Left hindlimb (tissue), 1 donor: ENCODE measurements at regions not wholly inside any gene's neighbourhood (a gene's known extent, or its start where the extent isn't known, plus 50 kb on each side); places are given as distances from the start of the nearest gene placed in this dataset.
"Not testable (repeated sequence)": the region's sequence is repeated elsewhere in the genome, so short reads cannot be mapped to it uniquely, and the experiment has no call there.

Source experiments
- DNase-seq: peaks from one replicate; pipeline ENCODE4 v3.0.0-alpha.2; 2018

GRCh38 chr2:212766921-212767320 lies 228.3 kb upstream of the ERBB4 start:
- no peak for DNase-seq

- no peak for DNase-seq
Measured at GRCh38 chr2:212752730-212753351, 214.2 kb upstream of the ERBB4 start.

- no peak for DNase-seq
Measured at GRCh38 chr2:212745359-212745758, 206.8 kb upstream of the ERBB4 start.

- no peak for DNase-seq
Measured at GRCh38 chr2:212737392-212738172, 199.0 kb upstream of the ERBB4 start.

GRCh38 chr2:212736385-212736726 lies 197.8 kb upstream of the ERBB4 start:
- DNase-seq, result no peak

- DNase-seq, result no peak
Measured at GRCh38 chr2:212733273-212733672, 194.7 kb upstream of the ERBB4 start.

GRCh38 chr2:212732860-212733259 lies 194.3 kb upstream of the ERBB4 start:
- DNase-seq, result no peak

- no peak for DNase-seq
Measured at GRCh38 chr2:212730994-212731393, 192.4 kb upstream of the ERBB4 start.

GRCh38 chr2:212728717-212729116 lies 190.1 kb upstream of the ERBB4 start:
- DNase-seq, result no peak

- no peak for DNase-seq
Measured at GRCh38 chr2:212727751-212728150, 189.1 kb upstream of the ERBB4 start.

- no peak for DNase-seq
Measured at GRCh38 chr2:212726403-212726802, 187.8 kb upstream of the ERBB4 start.

GRCh38 chr2:212725180-212725579 lies 186.6 kb upstream of the ERBB4 start:
- DNase-seq, result no peak

- no peak for DNase-seq
Measured at GRCh38 chr2:212723226-212723625, 184.6 kb upstream of the ERBB4 start.

GRCh38 chr2:212722046-212722445 lies 183.4 kb upstream of the ERBB4 start:
- no peak for DNase-seq

GRCh38 chr2:212721026-212721451 lies 182.4 kb upstream of the ERBB4 start:
- no peak for DNase-seq

GRCh38 chr2:212715411-212715810 lies 176.8 kb upstream of the ERBB4 start:
- DNase-seq, result not testable (repeated sequence)

- DNase-seq, result no peak
Measured at GRCh38 chr2:212713681-212714080, 175.1 kb upstream of the ERBB4 start.

GRCh38 chr2:212712991-212713390 lies 174.4 kb upstream of the ERBB4 start:
- no peak for DNase-seq

GRCh38 chr2:212712466-212712865 lies 173.9 kb upstream of the ERBB4 start:
- no peak for DNase-seq

- DNase-seq, result no peak
Measured at GRCh38 chr2:212711856-212712255, 173.3 kb upstream of the ERBB4 start.

- DNase-seq, result no peak
Measured at GRCh38 chr2:212709280-212709679, 170.7 kb upstream of the ERBB4 start.

GRCh38 chr2:212708355-212708754 lies 169.8 kb upstream of the ERBB4 start:
- DNase-seq, result no peak

GRCh38 chr2:212695426-212695825 lies 156.8 kb upstream of the ERBB4 start:
- no peak for DNase-seq

- DNase-seq, result no peak
Measured at GRCh38 chr2:212694398-212694797, 155.8 kb upstream of the ERBB4 start.

GRCh38 chr2:212692466-212692865 lies 153.9 kb upstream of the ERBB4 start:
- peak; percentile 54 for DNase-seq
